ENCODE measurements at regions not wholly inside any gene's neighbourhood (a gene's known extent, or its start where the extent isn't known, plus 50 kb on each side); places are given as distances from the start of the nearest gene placed in this dataset.

DNA sequence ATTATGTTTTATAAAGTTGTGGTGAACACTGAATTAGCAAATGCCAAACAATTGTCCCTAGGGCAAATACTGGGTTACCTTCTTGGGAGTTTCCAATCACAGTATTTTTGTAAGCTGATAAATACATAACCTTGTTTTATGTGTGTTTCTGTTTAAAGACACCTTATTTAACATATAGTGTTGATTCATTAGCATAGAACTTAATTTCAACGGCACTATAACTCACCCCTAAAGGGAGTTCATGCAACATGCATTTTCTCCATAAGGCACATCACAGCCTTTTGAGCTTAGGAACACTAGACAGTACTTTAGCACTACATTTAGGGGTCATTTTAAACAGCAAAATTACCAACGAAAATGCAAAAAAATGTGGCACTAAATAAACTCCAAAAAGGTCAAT is 74.2 kb upstream of the TYRP1 start:
- ChIA-PET POLR2A (no interaction called here), CTCF (no interaction called here)
- H3K27me3 ChIP-seq (replicated peaks in 1 of 4; ENCODE audit: control extremely low read depth in 1 of 4, control insufficient read depth in 3 of 4, insufficient read depth in 4 of 4, low read length in 3 of 4): no peaks in the 10 kb centered on the region
- H3K9ac ChIP-seq (ENCODE audit: low read length): no peak overlapping the region
- H3K4me1 ChIP-seq (ENCODE audit: control insufficient read depth in 2 of 2, insufficient read depth in 2 of 2, low read length in 2 of 2): no peaks in the 10 kb centered on the region
- H3K27ac ChIP-seq (ENCODE audit: low read length in 2 of 2): no peak overlapping the region
- Mint-ChIP-seq H3K9me3 (ENCODE audit: insufficient read depth) (no peaks in the 10 kb centered on the region), H3K4me1 (no peaks in the 10 kb centered on the region), H3K27ac (no peak overlapping the region), H3K4me3 (no peak overlapping the region), H3K27me3 (no peaks in the 10 kb centered on the region)
- ATAC-seq (ENCODE audit: low read depth) (no peak), DNase-seq (no peak)
- peaks cover 0 to 1% (median 0%) of the 10 kb centered on the region in 3 donors for H3K9me3 ChIP-seq (ENCODE audit: control extremely low read depth in 1 of 3, control insufficient read depth in 2 of 3, insufficient read depth in 1 of 3, low read length in 2 of 3)
- H3K36me3 ChIP-seq (replicated peaks in 1 of 2; ENCODE audit: control extremely low read depth in 1 of 2, control insufficient read depth in 1 of 2, extremely low read depth in 1 of 2, insufficient read depth in 2 of 2, low read length in 1 of 2): no peaks in the 10 kb centered on the region
- intact Hi-C loops (cut with micrococcal nuclease): no loop called here
- no peaks in the 10 kb centered on the region for H3K79me2 ChIP-seq (ENCODE audit: control insufficient read depth, insufficient read depth, low read length)
- WGBS (ENCODE audit: insufficient coverage): 100% methylated on average over 1 of the region's 2 CpGs
- no peak overlapping the region for H3K4me2 ChIP-seq (replicated peaks; ENCODE audit: low read depth, low read length, poor library complexity, severe bottlenecking)
- no peaks in the 10 kb centered on the region for H4K20me1 ChIP-seq (ENCODE audit: control insufficient read depth, insufficient read depth, low read length, poor library complexity, severe bottlenecking)
- no peak for TF ChIP-seq EZH2 (IDR thresholded peaks at IDR 0.05; ENCODE audit: borderline replicate concordance, insufficient read depth, low read depth, low read length, poor library complexity, severe bottlenecking)
- TF ChIP-seq CTCF (IDR thresholded peaks at IDR 0.05): no peak
- H2AFZ ChIP-seq (ENCODE audit: insufficient read depth, low read depth, low read length, poor library complexity, severe bottlenecking): no peak overlapping the region
- H3K4me3 ChIP-seq (ENCODE audit: control extremely low read depth in 1 of 5, extremely low read depth in 1 of 5, insufficient read depth in 1 of 5, low read depth in 2 of 5, low read length in 4 of 5): no peak overlapping the region

GRCh38 chr9:12625844-12626243 is 67.3 kb upstream of the TYRP1 start:
- no CpG with 5 or more reads among the region's 1 CpG for whole genome bisulfite sequencing (ENCODE audit: insufficient coverage)
- TF ChIP-seq EZH2 (IDR thresholded peaks at IDR 0.05; ENCODE audit: borderline replicate concordance, insufficient read depth, low read depth, low read length, poor library complexity, severe bottlenecking) (no peak), CTCF (IDR thresholded peaks at IDR 0.05) (no peak)
- Mint-ChIP-seq H3K9me3 (ENCODE audit: insufficient read depth) (peaks cover 6% of the 10 kb centered on the region), H3K27ac (no peak overlapping the region), H3K27me3 (no peaks in the 10 kb centered on the region), H3K4me1 (no peaks in the 10 kb centered on the region), H3K4me3 (no peak overlapping the region)
- Histone ChIP-seq H3K9ac (ENCODE audit: low read length) (no peak overlapping the region), H3K4me1 (ENCODE audit: control insufficient read depth in 2 of 2, insufficient read depth in 2 of 2, low read length in 2 of 2) (no peaks in the 10 kb centered on the region), H3K27me3 (replicated peaks in 1 of 4; ENCODE audit: control extremely low read depth in 1 of 4, control insufficient read depth in 3 of 4, insufficient read depth in 4 of 4, low read length in 3 of 4) (no peaks in the 10 kb centered on the region), H3K79me2 (ENCODE audit: control insufficient read depth, insufficient read depth, low read length) (no peaks in the 10 kb centered on the region), H2AFZ (ENCODE audit: insufficient read depth, low read depth, low read length, poor library complexity, severe bottlenecking) (no peak overlapping the region), H3K9me3 (ENCODE audit: control extremely low read depth in 1 of 3, control insufficient read depth in 2 of 3, insufficient read depth in 1 of 3, low read length in 2 of 3) (no peaks in the 10 kb centered on the region), H3K27ac (ENCODE audit: low read length in 2 of 2) (no peak overlapping the region), H3K4me3 (ENCODE audit: control extremely low read depth in 1 of 5, extremely low read depth in 1 of 5, insufficient read depth in 1 of 5, low read depth in 2 of 5, low read length in 4 of 5) (no peak overlapping the region), H4K20me1 (ENCODE audit: control insufficient read depth, insufficient read depth, low read length, poor library complexity, severe bottlenecking) (no peaks in the 10 kb centered on the region), H3K4me2 (replicated peaks; ENCODE audit: low read depth, low read length, poor library complexity, severe bottlenecking) (no peak overlapping the region), H3K36me3 (replicated peaks in 1 of 2; ENCODE audit: control extremely low read depth in 1 of 2, control insufficient read depth in 1 of 2, extremely low read depth in 1 of 2, insufficient read depth in 2 of 2, low read length in 1 of 2) (no peaks in the 10 kb centered on the region)
- CTCF ChIA-PET: no interaction called here
- DNase-seq (no peak), ATAC-seq (ENCODE audit: low read depth) (no peak)
- intact Hi-C loops (cut with micrococcal nuclease): no loop called here
- POLR2A ChIA-PET: no interaction called here

Measured in B cell (primary cell).